GM19438 (cell line): ENCODE measurements at regions not wholly inside any gene's neighbourhood (a gene's known extent, or its start where the extent isn't known, plus 50 kb on each side); places are given as distances from the start of the nearest gene placed in this dataset.
"Not testable (repeated sequence)": the region's sequence is repeated elsewhere in the genome, so short reads cannot be mapped to it uniquely, and the experiment has no call there.

ENCODE experiments used
- ATAC-seq: cut with Tn5 transposase; IDR thresholded peaks from one replicate; pipeline ENCODE4 v1.9.1; 2021; ENCODE audit warnings: low read depth; ENCODE audit not compliant: unreplicated experiment

- ATAC-seq = no peak
Observed at GRCh38 chr7:10475940-10476641, 497.6 kb upstream of the PHF14 start.

- ATAC-seq = no peak
Observed at GRCh38 chr7:10476642-10477041, 497.0 kb upstream of the PHF14 start.

GRCh38 chr7:10483671-10484070 is 490.0 kb upstream of the PHF14 start:
- ATAC-seq = no peak

- no peak for ATAC-seq
Observed at GRCh38 chr7:10484767-10485166, 488.9 kb upstream of the PHF14 start.

GRCh38 chr7:10501206-10501884 is 472.3 kb upstream of the PHF14 start:
- ATAC-seq = not testable (repeated sequence)

GRCh38 chr7:10507032-10507431 is 466.6 kb upstream of the PHF14 start:
- no peak for ATAC-seq

- no peak for ATAC-seq
Observed at GRCh38 chr7:10521306-10521705, 452.4 kb upstream of the PHF14 start.

- ATAC-seq = not testable (repeated sequence)
Observed at GRCh38 chr7:10533429-10533828, 440.2 kb upstream of the PHF14 start.

GRCh38 chr7:10536561-10536960 is 437.1 kb upstream of the PHF14 start:
- ATAC-seq = no peak

GRCh38 chr7:10537764-10538163 is 435.9 kb upstream of the PHF14 start:
- ATAC-seq = no peak

GRCh38 chr7:10557375-10557774 is 416.3 kb upstream of the PHF14 start:
- no peak for ATAC-seq

GRCh38 chr7:10560497-10560896 is 413.2 kb upstream of the PHF14 start:
- ATAC-seq = no peak

- no peak for ATAC-seq
Observed at GRCh38 chr7:10568891-10569290, 404.8 kb upstream of the PHF14 start.

GRCh38 chr7:10571759-10572158 is 401.9 kb upstream of the PHF14 start:
- no peak for ATAC-seq

- no peak for ATAC-seq
Observed at GRCh38 chr7:10577866-10578374, 395.8 kb upstream of the PHF14 start.

- ATAC-seq = no peak
Observed at GRCh38 chr7:10579561-10579960, 394.1 kb upstream of the PHF14 start.

- ATAC-seq = no peak
Observed at GRCh38 chr7:10584886-10585285, 388.8 kb upstream of the PHF14 start.

GRCh38 chr7:10588084-10588483 is 385.6 kb upstream of the PHF14 start:
- ATAC-seq = no peak

GRCh38 chr7:10592604-10593003 is 381.1 kb upstream of the PHF14 start:
- ATAC-seq = no peak

- ATAC-seq = no peak
Observed at GRCh38 chr7:10593080-10593479, 380.6 kb upstream of the PHF14 start.

- ATAC-seq = no peak
Observed at GRCh38 chr7:10596827-10597226, 376.8 kb upstream of the PHF14 start.

- ATAC-seq = no peak
Observed at GRCh38 chr7:10604128-10604527, 369.5 kb upstream of the PHF14 start.
